ENCODE measurements at regions not wholly inside any gene's neighbourhood (a gene's known extent, or its start where the extent isn't known, plus 50 kb on each side); places are given as distances from the start of the nearest gene placed in this dataset.

DNA sequence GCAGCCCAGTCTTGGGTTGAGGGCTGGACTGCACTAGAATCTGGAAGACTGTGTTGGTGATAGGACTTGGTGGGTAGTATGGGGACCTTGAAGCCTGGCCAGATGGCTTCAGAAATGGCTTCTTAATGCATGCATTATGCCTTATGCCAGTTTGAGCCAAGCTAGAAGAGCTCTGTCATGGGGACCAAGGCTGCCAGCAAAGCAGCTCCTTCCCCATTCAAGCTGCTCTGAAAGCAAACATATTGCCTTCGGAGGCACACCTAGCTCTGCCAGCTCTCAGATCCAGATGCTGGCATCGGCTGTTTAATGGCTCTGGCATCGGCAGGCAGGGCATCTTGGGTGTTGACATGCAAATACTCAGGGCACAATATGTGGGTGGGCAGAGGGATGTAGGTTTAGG lies 59.0 kb upstream of the IGFBP5 start (continued):
- TF ChIP-seq, protein P1, sequence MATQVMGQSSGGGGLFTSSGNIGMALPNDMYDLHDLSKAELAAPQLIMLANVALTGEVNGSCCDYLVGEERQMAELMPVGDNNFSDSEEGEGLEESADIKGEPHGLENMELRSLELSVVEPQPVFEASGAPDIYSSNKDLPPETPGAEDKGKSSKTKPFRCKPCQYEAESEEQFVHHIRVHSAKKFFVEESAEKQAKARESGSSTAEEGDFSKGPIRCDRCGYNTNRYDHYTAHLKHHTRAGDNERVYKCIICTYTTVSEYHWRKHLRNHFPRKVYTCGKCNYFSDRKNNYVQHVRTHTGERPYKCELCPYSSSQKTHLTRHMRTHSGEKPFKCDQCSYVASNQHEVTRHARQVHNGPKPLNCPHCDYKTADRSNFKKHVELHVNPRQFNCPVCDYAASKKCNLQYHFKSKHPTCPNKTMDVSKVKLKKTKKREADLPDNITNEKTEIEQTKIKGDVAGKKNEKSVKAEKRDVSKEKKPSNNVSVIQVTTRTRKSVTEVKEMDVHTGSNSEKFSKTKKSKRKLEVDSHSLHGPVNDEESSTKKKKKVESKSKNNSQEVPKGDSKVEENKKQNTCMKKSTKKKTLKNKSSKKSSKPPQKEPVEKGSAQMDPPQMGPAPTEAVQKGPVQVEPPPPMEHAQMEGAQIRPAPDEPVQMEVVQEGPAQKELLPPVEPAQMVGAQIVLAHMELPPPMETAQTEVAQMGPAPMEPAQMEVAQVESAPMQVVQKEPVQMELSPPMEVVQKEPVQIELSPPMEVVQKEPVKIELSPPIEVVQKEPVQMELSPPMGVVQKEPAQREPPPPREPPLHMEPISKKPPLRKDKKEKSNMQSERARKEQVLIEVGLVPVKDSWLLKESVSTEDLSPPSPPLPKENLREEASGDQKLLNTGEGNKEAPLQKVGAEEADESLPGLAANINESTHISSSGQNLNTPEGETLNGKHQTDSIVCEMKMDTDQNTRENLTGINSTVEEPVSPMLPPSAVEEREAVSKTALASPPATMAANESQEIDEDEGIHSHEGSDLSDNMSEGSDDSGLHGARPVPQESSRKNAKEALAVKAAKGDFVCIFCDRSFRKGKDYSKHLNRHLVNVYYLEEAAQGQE (IDR thresholded peaks at IDR 0.05; ENCODE audit: low read depth) = no peak
- no peak for TF ChIP-seq TCF7L2 (IDR thresholded peaks at IDR 0.05; ENCODE audit: borderline replicate concordance, extremely low read depth, insufficient read depth, insufficient read length)
- TF ChIP-seq, protein P2, sequence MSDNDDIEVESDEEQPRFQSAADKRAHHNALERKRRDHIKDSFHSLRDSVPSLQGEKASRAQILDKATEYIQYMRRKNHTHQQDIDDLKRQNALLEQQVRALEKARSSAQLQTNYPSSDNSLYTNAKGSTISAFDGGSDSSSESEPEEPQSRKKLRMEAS (IDR thresholded peaks at IDR 0.05) = no peak

DNA sequence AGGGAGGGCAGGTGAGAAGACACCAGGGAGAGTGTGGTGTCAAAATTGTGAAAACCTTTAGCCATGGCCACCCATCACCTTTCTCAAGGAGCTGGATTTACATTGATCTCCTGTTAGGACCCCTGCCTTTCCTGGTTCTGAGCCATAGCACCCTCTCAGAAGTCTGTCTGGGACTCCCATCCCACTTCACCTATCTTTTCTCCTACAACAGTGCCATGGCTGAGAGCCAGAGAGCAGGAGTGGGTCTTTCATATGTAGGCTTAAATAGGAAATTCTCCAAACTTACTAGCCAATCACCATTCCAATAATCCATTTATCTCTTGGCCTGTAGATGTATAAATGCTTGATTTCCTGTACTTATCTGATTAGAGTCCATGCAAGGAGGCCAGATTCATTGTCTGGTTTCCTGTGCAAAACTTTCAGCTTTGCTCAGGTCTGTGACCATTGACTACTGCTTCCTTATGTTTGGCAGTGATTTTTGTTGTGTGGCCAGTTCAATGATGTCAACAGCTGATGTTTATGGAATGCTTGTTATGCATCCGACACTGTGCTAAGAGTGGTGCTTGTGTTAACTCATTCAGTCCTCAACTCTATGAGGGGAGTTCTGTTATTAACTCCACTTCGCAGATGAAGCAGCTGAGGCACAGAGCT lies 57.6 kb upstream of the IGFBP5 start:
- H3K79me2 ChIP-seq (ENCODE audit: insufficient read depth, low read length) = no peaks in the 10 kb centered on the region
- H2AFZ ChIP-seq (ENCODE audit: low read depth, low read length, poor library complexity, severe bottlenecking) = no peak overlapping the region
- CTCF ChIA-PET = no interaction called here
- BruUV-seq (replicated peaks) = no TSS peak
- no peak for TF ChIP-seq POLR2A (IDR thresholded peaks at IDR 0.05; ENCODE audit: borderline replicate concordance, extremely low read depth, insufficient read depth, insufficient read length)
- no peak for TF ChIP-seq RAD21 (IDR thresholded peaks at IDR 0.05; ENCODE audit: low read depth)
- TF ChIP-seq, protein P2 (IDR thresholded peaks at IDR 0.05) = no peak
- TF ChIP-seq, protein P3, sequence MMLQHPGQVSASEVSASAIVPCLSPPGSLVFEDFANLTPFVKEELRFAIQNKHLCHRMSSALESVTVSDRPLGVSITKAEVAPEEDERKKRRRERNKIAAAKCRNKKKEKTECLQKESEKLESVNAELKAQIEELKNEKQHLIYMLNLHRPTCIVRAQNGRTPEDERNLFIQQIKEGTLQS (IDR thresholded peaks at IDR 0.05) = no peak
- TF ChIP-seq ZFX (IDR thresholded peaks at IDR 0.05) = no peak
- TF ChIP-seq POLR2AphosphoS5 (IDR thresholded peaks at IDR 0.05; ENCODE audit: low read depth, low read length) = no peak
- TF ChIP-seq, protein P1 (IDR thresholded peaks at IDR 0.05; ENCODE audit: low read depth) = no peak
- TF ChIP-seq, protein P4, sequence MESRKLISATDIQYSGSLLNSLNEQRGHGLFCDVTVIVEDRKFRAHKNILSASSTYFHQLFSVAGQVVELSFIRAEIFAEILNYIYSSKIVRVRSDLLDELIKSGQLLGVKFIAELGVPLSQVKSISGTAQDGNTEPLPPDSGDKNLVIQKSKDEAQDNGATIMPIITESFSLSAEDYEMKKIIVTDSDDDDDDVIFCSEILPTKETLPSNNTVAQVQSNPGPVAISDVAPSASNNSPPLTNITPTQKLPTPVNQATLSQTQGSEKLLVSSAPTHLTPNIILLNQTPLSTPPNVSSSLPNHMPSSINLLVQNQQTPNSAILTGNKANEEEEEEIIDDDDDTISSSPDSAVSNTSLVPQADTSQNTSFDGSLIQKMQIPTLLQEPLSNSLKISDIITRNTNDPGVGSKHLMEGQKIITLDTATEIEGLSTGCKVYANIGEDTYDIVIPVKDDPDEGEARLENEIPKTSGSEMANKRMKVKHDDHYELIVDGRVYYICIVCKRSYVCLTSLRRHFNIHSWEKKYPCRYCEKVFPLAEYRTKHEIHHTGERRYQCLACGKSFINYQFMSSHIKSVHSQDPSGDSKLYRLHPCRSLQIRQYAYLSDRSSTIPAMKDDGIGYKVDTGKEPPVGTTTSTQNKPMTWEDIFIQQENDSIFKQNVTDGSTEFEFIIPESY (IDR thresholded peaks at IDR 0.05; ENCODE audit: extremely low read depth, insufficient replicate concordance, low read length) = no peak
- no peaks in the 10 kb centered on the region for H3K36me3 ChIP-seq (ENCODE audit: control insufficient read depth in 1 of 2, insufficient read depth in 2 of 2, low read length in 2 of 2)
- H3K27me3 ChIP-seq (ENCODE audit: insufficient read depth, low read length) = peaks cover 63% of the 10 kb centered on the region
- H4K20me1 ChIP-seq (ENCODE audit: insufficient read depth) = no peaks in the 10 kb centered on the region
- no peaks in the 10 kb centered on the region for H3K4me1 ChIP-seq (ENCODE audit: control insufficient read depth in 1 of 2, insufficient read depth in 2 of 2, low read length in 2 of 2)
- intact Hi-C loops (cut with micrococcal nuclease) = no loop called here
- no peak overlapping the region for H3K4me3 ChIP-seq (replicated peaks in 1 of 2; ENCODE audit: low read depth in 1 of 2, low read length in 2 of 2)
- no peak overlapping the region for H3K9ac ChIP-seq (ENCODE audit: low read length)
- H3K9me2 ChIP-seq (ENCODE audit: insufficient read depth) = no peaks in the 10 kb centered on the region
- RAD21 ChIA-PET (ENCODE audit: low non-redundant PET in 1 of 2, low total read pairs in 2 of 2, uncharacterized antibody in 2 of 2, unreplicated experiment in 2 of 2) = no interaction called here
- no peak for ATAC-seq
- H3K9me3 ChIP-seq (ENCODE audit: control insufficient read depth in 1 of 2, insufficient read depth in 1 of 2, low read depth in 1 of 2, low read length in 2 of 2) = no peaks in the 10 kb centered on the region
- no peak for DNase-seq (ENCODE audit: low read depth, low spot score)
- POLR2A ChIA-PET = no interaction called here
- H3K4me2 ChIP-seq (ENCODE audit: low read length) = no peak overlapping the region
- H3K27ac ChIP-seq (ENCODE audit: low read depth, low read length) = no peak overlapping the region

All from HCT116 (cell line).